GM21737 (cell line): ENCODE measurements at regions not wholly inside any gene's neighbourhood (a gene's known extent, or its start where the extent isn't known, plus 50 kb on each side); places are given as distances from the start of the nearest gene placed in this dataset.
A peak's percentile ranks its signal among the peaks of the same experiment; 100 is the strongest.
"Not testable (repeated sequence)": the region's sequence is repeated elsewhere in the genome, so short reads cannot be mapped to it uniquely, and the experiment has no call there.

Experiments
- ATAC-seq: cut with Tn5 transposase; IDR thresholded peaks from one replicate; pipeline ENCODE4 v1.9.1; 2021; ENCODE audit warnings: mild to moderate bottlenecking, moderate library complexity; ENCODE audit not compliant: unreplicated experiment

DNA sequence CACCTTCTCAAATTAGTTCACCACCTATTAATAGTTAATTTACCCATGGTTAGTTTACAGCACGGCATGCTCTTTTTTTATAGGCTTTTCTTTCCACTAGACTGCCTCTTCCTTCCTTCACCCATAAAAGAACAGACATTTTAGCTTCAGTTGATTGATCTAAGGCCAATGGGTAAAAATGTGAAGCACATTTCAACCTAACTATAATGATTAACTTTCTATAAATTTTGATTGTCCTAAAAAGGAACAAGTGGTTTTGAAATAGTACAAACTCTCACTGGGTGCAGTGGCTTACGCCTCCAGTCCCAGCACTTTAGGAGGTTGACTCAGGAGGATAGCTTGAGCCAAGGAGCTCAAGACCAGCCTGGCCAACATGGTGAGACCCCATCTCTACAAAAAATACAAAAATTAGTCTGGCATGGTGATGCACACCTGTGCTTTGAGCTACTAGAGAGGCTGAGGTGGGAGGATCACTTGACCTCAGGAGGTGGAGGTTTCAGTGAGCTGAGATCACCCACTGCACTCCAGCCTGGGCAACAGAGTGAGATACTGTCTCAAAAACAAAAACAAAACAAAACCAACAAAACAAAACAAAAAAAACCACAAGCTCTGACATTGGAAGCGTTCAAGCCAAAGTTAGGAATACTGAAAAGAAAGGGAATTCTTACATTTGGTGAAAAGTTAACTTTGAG lies 89.9 kb upstream of the FAT1 start:
- no peak for ATAC-seq

DNA sequence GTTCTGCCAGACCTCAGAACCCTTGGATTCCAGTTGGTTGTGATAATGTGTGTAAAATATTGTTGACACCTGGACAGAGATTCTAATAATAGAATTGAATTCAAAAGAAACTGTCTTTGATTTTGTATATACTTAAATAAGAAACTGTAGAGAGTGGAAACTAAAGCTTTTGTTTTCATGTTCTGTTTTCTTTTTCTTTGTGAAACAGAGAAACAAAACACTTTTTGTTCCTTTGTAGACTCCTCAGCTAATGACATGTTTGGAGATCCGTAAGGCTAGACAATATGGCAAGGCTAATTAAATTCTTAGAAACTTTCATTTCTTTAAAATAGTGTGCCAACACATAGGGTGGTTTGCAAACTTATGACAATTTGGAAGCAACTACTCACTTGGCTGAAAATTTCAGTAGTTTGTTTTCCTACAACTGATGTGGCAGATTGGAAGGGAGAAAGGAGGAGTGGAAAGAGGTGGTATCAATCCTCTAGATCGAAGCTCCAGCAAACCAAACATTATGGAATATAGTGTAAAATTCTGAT lies 90.9 kb upstream of the FAT1 start:
- no peak for ATAC-seq

DNA sequence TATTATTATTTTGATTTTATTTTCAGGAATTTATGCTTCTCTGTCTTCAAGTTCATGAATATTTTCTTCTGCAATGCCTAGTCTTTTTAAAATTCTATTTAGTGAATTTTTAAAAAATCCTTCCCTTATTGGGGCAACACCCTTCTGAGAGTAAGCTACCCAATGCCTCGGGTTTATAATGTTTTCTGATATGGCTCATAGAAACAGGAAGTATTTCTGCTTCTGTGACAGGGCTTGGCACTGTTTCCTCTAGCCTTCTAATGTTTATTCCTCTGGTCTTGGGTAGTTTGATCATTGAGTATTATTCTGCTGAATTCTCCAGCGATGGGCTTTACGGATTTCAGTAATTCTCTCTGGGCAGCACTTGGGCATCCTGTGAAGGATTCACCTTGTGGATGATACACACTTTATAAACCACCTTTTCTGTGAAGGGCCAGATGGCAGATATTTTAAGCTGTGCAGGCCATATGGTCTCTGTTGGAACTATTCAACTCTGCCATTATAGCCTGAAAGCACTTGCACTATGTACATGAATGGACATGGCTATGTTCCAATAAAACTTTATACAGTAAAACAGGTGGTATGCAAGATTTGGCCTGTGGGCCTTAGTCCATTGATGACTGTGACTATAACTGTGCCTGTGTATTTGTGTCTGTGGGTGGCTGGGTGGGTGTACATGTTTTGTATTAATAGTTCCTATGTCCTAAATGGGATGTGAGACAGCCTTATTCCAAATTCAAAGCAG lies 95.9 kb upstream of the FAT1 start:
- ATAC-seq = no peak

DNA sequence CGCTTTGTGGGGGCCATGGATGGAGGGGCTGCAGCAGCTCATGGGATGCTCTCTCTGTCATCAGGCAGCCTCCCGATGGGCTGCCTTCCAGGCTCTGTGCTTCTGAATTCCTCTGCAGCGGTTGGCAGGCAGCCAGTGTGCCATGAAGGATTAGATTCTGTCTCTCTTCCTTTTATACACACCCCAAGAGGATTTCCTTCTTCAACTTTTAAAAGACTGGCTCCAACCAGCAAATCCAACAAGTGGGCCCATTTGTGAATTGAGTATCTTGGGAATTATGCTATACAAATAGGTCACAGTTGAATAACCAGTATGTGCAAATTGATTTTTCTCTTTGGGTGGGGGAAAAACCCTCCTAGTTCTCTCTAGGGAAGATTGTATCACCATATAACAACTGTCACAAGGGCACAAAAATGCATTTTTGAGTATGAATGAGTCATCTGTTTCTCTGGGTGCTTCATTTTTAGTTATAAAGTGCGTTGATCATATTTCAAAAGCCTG lies 96.8 kb upstream of the FAT1 start:
- no peak for ATAC-seq

DNA sequence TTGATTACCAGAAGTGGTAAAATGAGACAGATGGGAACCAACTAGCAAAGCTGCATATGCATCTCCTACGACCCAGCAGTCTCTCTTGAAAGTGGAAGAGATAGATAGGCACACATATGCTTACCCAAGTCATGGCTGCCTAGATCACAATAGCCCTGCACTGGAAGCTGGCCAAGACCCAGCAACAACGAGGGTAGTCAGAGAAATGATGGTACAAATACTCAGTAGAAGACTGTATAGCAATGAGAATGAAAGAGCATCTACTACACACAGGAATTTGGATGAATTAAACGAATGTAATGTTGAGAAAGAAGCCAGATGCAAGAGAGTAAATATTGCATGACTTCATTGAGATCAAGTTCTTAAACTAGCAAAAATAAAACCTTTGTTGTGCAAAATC lies 100.3 kb upstream of the FAT1 start:
- ATAC-seq = no peak

DNA sequence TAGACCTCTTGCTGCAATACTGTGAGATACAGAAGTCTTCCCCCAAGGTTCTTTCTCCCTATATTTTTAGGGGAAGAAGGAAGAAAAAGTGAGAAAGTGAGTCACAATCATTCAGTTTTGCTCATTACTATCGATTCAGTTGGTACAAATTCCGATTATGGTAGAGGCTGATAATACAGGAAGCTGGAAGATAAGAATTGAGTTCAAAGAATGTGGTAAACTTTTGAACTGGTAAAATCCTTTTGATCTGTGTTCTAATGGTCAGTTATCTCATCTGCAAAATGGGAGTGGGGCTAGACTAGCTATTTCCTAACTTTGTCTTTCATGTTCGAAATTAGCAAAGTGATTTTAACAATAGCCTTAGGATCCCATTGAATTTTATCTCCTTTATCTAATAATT lies 101.4 kb upstream of the FAT1 start:
- ATAC-seq = no peak

DNA sequence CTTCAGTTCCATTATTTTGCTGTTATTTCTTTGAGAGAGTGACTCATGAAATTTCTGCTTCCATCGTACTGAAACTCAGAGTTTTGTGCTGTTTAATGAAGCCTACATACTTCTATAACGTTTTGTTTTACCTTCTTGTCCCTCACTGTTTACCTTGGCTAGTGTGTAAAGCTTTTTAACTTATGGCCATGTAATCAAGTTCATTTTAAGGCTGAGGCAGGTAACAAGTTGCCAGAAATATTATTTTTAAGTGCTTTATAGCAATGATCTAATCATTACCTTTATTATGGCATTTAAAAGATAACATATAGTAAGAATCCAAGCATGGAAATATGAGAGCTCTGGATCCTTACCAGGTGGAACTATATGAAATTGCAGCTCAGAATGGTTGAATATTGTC lies 102.3 kb upstream of the FAT1 start:
- no peak for ATAC-seq

DNA sequence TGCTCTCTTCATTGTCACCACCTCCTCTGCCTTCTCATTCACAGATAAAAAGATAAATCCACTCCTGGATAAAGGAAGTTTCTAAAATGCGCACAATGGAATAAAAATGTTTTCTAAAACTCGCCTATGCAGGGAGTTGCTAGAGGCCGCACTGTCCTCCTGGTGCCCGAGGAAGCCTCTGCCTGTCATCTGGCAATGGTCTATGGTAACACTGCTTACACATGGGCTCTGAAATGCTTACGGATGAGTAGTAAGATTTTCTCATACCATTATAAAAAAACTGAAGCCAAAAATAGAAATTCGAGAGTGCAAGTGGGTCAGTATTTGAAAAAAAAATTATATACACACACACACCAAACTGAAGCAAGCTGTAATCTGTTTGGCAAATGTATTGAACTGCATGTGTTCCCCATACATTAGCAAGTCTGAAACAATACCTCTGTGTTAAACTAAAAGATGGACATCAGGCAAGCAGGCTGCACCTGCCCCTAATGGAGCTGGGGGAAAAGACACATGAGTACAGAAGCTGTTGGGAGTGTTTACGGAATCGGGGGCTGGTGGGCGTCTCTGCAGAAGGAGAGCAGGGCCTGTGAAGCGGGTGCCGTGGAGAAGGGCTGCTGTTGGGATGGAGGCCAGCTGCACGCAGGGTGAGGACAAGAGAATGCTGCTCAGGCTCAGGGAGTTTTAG lies 103.3 kb upstream of the FAT1 start:
- no peak for ATAC-seq

DNA sequence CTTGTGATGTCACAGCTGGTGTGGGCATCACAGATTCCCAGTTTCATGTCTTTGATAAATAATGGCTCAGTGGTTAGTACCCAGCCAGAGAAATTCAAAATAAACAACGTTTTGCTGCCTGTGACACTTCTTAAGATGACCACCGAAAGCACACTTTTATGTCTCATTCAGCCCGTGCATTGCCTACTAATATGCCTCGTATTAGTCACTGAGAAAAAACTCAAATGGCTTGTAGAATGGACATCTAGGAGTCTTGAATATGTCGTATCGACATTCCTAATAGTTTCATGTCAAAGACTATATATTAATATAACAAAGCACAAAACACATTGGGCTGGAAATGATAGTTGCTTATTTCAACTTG lies 103.9 kb upstream of the FAT1 start:
- no peak for ATAC-seq

DNA sequence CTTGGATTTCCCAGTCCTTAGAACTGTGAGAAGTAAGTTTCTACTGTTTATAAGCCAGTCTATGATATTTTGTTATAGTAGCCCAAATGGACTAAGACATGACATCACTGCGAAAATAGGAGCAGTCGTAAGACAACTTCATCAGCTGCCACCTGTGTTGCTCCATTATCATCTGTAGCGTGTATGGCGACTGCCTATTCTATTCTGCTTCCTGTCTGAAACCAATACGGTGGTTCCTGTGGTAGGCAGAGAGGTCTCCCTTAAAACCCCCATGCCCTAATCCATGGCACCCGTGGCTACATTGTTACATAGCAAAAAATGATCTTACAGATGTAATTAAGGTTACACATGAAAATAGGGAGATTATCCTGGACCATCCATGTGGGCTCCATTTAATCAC lies 105.4 kb upstream of the FAT1 start:
- no peak for ATAC-seq

DNA sequence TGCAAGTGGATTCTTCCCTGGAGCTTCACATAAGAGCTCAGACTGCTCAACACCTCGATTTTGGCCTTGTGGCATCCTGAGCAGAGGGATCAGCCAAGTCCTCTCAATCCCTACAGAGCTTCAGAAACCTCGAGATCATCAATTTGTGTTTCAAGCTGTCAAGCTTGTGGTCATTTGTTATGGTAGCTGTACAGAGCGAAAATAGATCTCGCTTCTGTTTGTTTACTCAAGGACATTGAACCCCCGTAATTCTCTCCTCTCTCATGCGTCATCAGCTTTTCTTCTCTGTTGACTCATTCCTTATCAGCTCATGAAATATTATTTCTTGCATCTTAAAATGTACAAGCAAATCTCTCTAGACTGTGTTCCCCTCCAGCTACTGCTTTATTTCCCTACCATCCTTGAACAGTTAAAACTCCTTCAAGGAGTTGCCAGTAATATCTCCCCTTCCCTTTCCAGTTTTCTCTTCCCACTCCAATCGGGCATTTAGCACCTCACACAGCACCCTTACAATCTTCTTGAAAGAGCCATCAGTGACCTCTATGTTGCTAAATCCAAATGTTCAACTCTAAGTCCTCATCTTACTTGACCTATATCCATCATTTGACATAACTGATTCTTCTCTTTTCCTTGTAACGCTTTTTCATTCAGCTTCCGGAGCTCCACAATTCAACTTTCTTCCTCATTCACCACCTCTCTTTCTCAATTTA lies 106.2 kb upstream of the FAT1 start:
- ATAC-seq = no peak

DNA sequence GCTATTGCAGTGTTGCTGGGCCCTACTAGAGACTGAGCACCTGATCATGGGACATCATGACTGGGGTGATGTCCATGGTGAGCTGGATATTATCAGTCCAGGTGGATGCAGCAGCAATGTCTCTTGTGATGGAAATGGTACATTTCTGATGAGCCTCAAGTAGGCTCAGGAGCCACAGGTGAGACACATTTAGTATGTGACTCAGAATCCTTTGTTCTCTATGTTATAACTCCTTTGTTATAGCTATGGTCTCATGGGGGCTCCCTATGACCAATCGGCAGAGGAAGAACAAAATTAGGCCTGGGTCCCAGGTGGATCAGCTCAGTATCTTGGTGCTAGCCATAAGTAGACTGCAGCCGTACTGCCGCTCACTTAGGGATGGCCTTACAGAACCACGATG lies 107.9 kb upstream of the FAT1 start:
- ATAC-seq = no peak

DNA sequence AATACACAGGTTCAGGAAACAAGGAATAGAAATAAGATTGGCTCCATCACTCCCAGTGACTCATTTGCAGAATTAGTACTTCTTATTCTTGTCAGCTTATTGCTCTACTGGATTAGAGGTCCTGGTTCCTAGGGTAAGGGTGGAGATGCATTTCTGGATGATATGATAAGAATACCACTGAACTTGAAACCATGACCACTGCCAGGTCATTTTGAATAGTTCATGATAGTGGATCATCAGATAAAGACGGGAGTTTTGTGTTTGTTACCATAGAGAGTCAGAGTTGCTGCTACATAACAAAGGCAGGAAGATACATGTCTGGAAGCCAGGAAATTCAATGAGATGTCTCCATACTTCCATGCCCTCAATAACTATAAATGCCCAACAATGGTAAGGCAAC lies 109.2 kb upstream of the FAT1 start:
- ATAC-seq = no peak

DNA sequence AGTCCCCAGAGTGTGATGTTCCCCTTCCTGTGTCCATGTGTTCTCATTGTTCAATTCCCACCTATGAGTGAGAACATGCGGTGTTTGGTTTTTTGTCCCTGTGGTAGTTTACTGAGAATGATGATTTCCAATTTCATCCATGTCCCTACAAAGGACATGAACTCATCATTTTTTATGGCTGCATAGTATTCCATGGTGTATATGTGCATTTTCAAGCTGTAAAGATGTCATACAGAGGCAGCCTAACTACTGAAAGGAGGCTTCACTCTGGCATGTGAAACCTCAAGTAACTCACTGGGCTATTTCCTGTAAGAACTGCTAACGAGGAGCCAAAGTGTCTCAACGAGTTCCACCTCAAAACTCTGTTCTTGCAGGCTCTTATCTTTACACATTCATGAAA lies 113.8 kb upstream of the FAT1 start:
- not testable (repeated sequence) for ATAC-seq

DNA sequence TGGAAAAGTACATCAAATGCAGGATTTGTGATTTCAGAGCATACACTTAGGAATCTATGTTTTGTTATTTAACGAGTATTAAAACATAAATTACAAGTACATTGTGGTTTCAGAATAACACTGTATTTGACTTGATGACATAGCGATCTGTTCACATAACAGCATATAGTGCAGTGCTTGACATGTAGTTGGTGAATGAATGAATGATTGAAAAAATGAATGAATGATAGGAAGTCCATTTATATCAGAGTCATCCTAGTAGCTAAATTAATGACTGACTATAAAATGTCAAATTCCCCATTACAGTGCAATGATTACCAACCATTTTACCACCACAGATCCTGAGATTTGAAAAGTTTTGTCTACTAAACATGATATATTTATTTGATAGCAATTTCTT lies 114.6 kb upstream of the FAT1 start:
- no peak for ATAC-seq

DNA sequence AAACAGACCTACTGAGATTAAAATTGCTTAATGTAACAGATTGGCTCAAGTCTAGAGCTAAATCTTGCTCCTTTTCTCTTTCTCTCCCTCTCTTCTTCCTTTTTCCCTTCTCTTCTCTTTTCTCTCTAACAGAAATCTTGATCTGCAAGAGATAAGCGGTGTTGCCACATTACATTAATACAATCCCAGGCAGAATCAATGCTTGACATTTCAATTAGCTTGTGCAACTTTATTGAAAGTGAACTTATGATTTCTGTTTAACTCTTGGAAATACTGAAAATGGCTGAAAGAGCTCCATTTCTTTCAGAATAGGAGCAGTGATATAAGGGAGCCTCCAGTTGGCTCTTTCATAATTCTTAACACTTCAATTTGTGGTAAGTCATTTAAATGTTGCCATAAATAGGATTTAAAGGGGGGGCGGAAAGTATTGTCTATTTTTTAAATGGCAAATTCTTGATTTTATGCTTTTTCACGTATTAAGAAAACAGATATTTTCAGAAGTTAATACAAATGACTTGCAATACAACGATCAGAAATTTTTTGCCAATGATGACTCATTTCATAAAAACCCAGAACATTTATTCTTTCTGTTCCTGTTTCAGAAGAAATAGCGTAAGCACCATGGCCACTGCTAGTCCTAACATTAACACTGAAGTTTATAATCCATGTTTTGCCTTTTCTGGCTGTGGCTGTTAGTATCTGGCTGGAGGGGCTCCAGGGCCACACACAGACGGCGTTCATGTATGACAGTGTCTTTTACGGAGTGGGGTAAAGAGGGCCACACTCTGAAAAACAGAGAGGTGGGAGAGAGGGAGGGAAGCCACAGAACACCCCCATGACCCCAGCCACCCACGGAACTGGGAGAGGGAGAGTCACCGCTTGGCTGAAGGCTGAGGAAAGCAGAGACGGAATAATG lies 115.7 kb upstream of the FAT1 start:
- peak; percentile 71 for ATAC-seq

DNA sequence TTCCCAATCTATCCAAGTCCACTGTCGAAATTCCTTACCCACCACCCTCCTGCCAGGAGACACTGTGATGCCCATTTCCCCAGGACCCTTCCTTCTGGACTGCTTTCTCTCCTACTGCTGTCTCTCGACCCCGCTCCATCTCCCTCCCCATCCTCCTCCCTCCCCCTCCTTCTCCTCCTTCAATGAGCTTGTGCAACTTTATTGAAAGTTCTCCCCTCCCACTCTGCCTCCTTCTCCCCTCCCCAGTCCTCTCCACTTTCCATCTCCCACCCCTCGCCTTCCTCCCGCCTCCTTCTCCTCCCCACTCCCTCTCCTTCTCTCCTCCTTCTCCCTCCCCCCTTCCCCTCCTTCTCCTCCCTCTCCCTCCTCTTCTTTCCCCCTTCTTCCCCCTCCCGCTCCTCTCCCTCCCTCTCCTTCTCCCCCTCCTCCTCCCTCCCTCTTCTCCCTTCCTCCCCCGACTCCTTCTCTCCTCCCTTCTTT lies 116.6 kb upstream of the FAT1 start:
- no peak for ATAC-seq

DNA sequence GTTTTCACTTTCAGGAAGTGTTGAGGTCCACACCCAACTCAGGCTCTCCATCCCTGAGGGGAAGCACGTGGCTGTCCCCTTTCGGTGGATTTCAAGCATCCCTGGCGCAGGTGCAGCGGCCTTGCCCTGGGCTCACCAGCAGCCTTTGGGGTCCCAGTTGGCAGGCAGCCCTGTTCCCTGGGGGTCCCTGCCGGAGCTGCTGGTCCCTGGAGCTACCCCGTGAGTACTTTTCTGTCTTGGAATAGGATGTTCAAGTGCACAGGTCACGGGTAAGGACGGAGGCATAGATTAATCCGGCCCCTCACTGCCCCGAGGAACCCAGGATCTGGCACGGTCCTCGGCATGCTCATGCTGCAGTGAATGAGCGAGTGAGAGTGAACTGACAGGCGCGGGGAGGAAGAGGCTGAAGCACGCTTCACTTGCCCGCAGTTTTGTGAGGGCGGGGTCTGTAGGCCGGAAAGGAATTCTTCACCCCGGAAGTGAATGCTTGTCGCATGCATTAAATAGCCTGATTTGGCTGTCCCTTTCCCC lies 117.2 kb upstream of the FAT1 start:
- no peak for ATAC-seq

DNA sequence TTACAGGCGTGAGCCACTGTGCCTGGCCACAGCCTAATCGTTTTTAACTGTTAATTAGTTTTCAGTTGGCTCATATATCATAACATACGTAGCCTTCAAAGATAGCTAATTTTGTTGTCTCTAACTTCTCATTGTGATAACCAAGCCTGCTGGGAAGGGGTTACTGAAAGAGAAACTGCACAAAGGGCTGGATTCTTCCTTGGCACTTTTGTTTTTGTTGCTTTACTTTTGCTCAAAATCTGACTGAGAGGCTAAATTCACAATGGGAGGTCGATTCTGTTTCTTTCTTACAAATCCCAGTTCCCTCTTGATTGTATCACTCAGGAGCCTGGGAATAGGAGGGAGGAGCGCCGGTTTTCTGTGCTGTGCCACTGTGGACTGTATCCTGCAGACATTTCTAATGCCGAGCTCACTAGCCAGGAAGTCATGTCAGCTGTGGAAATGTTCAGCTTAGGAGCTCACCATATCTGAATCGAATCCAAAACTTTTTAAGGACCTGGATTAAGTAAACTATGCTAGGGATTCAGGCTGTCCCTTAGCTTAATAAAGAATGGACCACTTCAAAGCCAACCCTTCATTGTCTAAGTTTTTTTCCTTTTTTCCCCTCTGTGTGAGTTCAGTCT lies 120.5 kb upstream of the FAT1 start:
- no peak for ATAC-seq
